Body of pancreas (tissue), 4 donors: ENCODE measurements at regions not wholly inside any gene's neighbourhood (a gene's known extent, or its start where the extent isn't known, plus 50 kb on each side); places are given as distances from the start of the nearest gene placed in this dataset.

Experiments
- ATAC-seq: fragments of 150-250 bp; one replicate; pipeline ENCODE4 v1.9.1; 2016
- DNase-seq, 4 donors: peaks; one replicate each; pipeline ENCODE4 v3.0.0-alpha.2; 2019
- H3K27ac ChIP-seq, 4 donors: fragments of 200-600 bp; sonication (generic); 1 replicate in 3 of 4; 2 replicates in 1 of 4; pipeline versions ENCODE4 v1.5.1 to v1.6.1; 2016 to 2019; ENCODE audit warnings: mild to moderate bottlenecking in 1 of 4, mixed read lengths in 1 of 4, moderate library complexity in 1 of 4
- H3K27me3 ChIP-seq, 2 donors: fragments of 200-600 bp; sonication (generic); one replicate each; pipeline ENCODE4 v1.6.0; 2016; ENCODE audit warnings: mild to moderate bottlenecking in 1 of 2
- H3K36me3 ChIP-seq, 2 donors: fragments of 200-600 bp; sonication (generic); replicated peaks in 1 of 2; 2 replicates each; pipeline ENCODE4 v1.5.1; 2016; ENCODE audit warnings: low read depth in 2 of 2; ENCODE audit not compliant: insufficient read depth in 1 of 2
- H3K4me1 ChIP-seq: fragments of 200-600 bp; sonication (generic); one replicate; pipeline ENCODE4 v1.6.0; 2016
- H3K4me3 ChIP-seq, 2 donors: fragments of 200-600 bp; sonication (generic); 1 replicate in 1 of 2; 2 replicates in 1 of 2; pipeline ENCODE4 v1.5.1; 2016 to 2019
- H3K9me3 ChIP-seq, 3 donors: fragments of 200-600 bp; sonication (generic); 1 replicate in 2 of 3; 2 replicates in 1 of 3; pipeline ENCODE4 v1.5.1; 2016
- CTCF ChIP-seq, 7 experiments: fragments of 450-650 bp in 4 of 7; fragments of 200-600 bp in 3 of 7; sonication (generic) in 3 of 7; IDR thresholded peaks; one replicate each; pipeline ENCODE4 v1.5.1; 2016 to 2019; ENCODE audit warnings: antibody characterized with exemption in 7 of 7
- POLR2A ChIP-seq, 3 donors: fragments of 450-650 bp; IDR thresholded peaks; one replicate each; pipeline ENCODE4 v1.6.1; 2016; ENCODE audit warnings: antibody characterized with exemption in 3 of 3, mild to moderate bottlenecking in 2 of 3
- WGBS, 2 donors: methylation state at CpG; one replicate each; pipeline ENCODE4 v1.1.5; 2017; 5-methylcytosine and 5-hydroxymethylcytosine counted together
- intact Hi-C: fragments of 100-400 bp; cut with DNase I; formaldehyde crosslinking; loops from one replicate; pipeline ENCODE4 v1.15.1; 2023

DNA sequence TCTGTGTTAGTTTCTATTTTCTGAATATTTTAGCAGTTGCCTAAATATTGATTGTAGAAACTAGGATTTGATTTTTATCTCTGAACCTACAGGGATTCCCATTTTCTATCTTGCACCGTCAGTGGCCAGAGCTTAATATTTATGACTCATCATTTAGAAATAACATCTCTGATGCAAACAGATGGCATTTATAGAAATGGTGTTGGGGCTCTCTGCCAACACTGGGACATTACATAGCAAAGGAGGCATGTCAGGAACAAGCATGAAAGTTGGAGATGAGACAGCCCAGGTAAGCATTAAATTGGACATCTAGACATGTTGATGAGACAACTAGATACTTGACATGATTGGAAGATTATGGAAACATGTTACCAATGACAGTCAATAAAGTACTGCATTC is 165.3 kb upstream of the SYT4 start:
- Histone ChIP-seq H3K4me1 (no peaks in the 10 kb centered on the region), H3K36me3 (no peaks in the 10 kb centered on the region), H3K27me3 (no peaks in the 10 kb centered on the region), H3K4me3 (no peak overlapping the region), H3K9me3 (peaks cover 0 to 12% (median 0%) of the 10 kb centered on the region in 3 donors), H3K27ac (no peak overlapping the region)
- intact Hi-C loops, result no loop called here
- WGBS, 2 donors, result 52 to 68% methylated on average over 1 of the region's 1 CpG
- DNase-seq, result no peak
- TF ChIP-seq POLR2A (IDR thresholded peaks at IDR 0.05) (no peak), CTCF (IDR thresholded peaks at IDR 0.05) (no peak)
- no peak for ATAC-seq

DNA sequence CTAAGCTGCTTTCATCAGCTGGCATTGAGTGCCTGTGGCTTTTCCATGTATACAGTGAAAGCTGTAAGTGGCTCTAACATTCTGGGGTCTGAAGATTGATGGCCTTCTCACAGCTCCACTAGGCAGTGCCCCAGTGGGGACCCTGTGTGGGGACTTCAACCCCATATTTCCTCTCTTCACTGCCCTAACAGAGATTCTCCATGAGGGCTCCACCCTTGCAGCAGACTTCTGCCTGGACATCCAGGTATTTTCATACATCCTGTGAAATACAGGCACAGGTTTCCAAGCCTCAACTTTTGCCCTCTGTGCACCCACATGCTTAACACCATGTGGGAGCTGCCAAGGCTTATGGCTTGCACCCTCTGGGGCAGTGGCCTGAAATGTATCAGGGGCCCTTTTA is 188.2 kb upstream of the SYT4 start:
- no peak for TF ChIP-seq POLR2A (IDR thresholded peaks at IDR 0.05)
- no peak for TF ChIP-seq CTCF (IDR thresholded peaks at IDR 0.05)
- H3K27ac ChIP-seq, result no peak overlapping the region
- intact Hi-C loops, result no loop called here
- DNase-seq, result no peak
- H3K9me3 ChIP-seq, result peaks cover 0 to 15% (median 0%) of the 10 kb centered on the region in 3 donors
- no peaks in the 10 kb centered on the region for H3K27me3 ChIP-seq
- H3K36me3 ChIP-seq, result no peaks in the 10 kb centered on the region
- H3K4me3 ChIP-seq, result no peak overlapping the region
- no peak for ATAC-seq
- no peaks in the 10 kb centered on the region for H3K4me1 ChIP-seq

DNA sequence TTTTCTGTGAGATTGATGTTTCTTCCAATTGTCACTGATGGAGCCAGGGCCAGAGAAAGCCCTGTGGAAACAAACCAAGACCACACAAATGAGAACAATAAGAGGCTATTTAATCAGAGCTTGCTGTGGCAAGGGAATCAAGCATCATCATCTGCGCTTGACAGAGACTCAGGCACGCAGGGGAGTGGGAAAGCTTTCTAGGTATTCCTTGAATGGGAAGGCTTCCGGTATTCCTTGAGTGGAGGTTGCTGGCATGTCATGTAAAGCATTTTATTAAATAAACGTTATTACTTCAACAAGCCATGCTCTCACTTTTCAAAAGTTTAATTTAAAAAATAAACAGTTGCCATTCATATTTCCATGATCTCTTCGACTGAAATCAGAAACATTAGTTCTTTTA is 194.6 kb upstream of the SYT4 start:
- intact Hi-C loops, result no loop called here
- Histone ChIP-seq H3K9me3 (no peaks in the 10 kb centered on the region), H3K4me3 (no peak overlapping the region), H3K27ac (no peak overlapping the region), H3K36me3 (no peaks in the 10 kb centered on the region), H3K4me1 (no peaks in the 10 kb centered on the region), H3K27me3 (no peaks in the 10 kb centered on the region)
- ATAC-seq, result no peak
- no peak for DNase-seq
- 75 to 76% methylated on average over 5 of the region's 5 CpGs for whole genome bisulfite sequencing, 2 donors
- TF ChIP-seq POLR2A (IDR thresholded peaks at IDR 0.05), result no peak
- TF ChIP-seq CTCF (IDR thresholded peaks at IDR 0.05), result no peak

- H3K36me3 ChIP-seq, result no peaks in the 10 kb centered on the region
- no peak for ATAC-seq
- 81 to 89% methylated on average over 3 of the region's 3 CpGs for WGBS, 2 donors
- H3K27ac ChIP-seq, result no peak overlapping the region
- TF ChIP-seq POLR2A (IDR thresholded peaks at IDR 0.05) (no peak), CTCF (IDR thresholded peaks at IDR 0.05) (no peak)
- intact Hi-C loops, result no loop called here
- peaks cover 11% of the 10 kb centered on the region for H3K4me1 ChIP-seq
- no peaks in the 10 kb centered on the region for H3K9me3 ChIP-seq
- no peak overlapping the region for H3K4me3 ChIP-seq
- no peaks in the 10 kb centered on the region for H3K27me3 ChIP-seq
- no peak for DNase-seq
Observed at GRCh38 chr18:43481069-43481468, 203.8 kb upstream of the SYT4 start.

DNA sequence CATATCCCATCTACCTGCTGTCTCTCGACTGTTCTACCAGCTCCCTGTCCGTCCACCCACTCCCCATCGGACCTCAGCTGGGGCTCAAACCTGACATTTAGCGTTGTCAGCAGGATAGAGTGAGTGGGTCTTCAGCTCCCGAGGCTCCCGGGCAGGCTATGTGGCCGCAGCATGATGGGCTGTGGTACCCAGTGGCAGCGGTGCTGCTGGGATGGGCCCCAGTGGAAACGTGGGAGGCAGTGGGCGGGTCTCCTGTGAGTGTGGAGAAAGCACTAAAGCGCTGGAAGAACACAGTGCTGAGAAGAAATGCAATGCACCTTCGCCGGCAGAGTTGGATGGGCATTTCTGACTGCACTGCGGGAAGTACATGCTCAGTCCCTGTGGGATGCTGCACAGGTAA is 204.8 kb upstream of the SYT4 start:
- no peak for DNase-seq
- WGBS, 2 donors, result 78 to 79% methylated on average over 14 of the region's 14 CpGs
- Histone ChIP-seq H3K4me1 (peaks cover 16% of the 10 kb centered on the region), H3K4me3 (no peak overlapping the region), H3K27ac (no peak overlapping the region), H3K27me3 (no peaks in the 10 kb centered on the region), H3K36me3 (no peaks in the 10 kb centered on the region), H3K9me3 (no peaks in the 10 kb centered on the region)
- intact Hi-C loops, result no loop called here
- no peak for TF ChIP-seq CTCF (IDR thresholded peaks at IDR 0.05)
- TF ChIP-seq POLR2A (IDR thresholded peaks at IDR 0.05), result no peak
- ATAC-seq, result no peak
